ENCODE measurements at regions not wholly inside any gene's neighbourhood (a gene's known extent, or its start where the extent isn't known, plus 50 kb on each side); places are given as distances from the start of the nearest gene placed in this dataset.

- WGBS, 2 donors: 35 to 56% methylated on average over 4 of the region's 4 CpGs
- intact Hi-C loops (cut with DNase I; ENCODE audit: low total_unique reads): no loop called here
- H3K4me3 ChIP-seq (ENCODE audit: low read depth, poor library complexity, severe bottlenecking): no peak overlapping the region
- no peak for DNase-seq (ENCODE audit: low spot score in 2 of 2)
- TF ChIP-seq POLR2A (IDR thresholded peaks at IDR 0.05): no peak
- TF ChIP-seq, protein P1, sequence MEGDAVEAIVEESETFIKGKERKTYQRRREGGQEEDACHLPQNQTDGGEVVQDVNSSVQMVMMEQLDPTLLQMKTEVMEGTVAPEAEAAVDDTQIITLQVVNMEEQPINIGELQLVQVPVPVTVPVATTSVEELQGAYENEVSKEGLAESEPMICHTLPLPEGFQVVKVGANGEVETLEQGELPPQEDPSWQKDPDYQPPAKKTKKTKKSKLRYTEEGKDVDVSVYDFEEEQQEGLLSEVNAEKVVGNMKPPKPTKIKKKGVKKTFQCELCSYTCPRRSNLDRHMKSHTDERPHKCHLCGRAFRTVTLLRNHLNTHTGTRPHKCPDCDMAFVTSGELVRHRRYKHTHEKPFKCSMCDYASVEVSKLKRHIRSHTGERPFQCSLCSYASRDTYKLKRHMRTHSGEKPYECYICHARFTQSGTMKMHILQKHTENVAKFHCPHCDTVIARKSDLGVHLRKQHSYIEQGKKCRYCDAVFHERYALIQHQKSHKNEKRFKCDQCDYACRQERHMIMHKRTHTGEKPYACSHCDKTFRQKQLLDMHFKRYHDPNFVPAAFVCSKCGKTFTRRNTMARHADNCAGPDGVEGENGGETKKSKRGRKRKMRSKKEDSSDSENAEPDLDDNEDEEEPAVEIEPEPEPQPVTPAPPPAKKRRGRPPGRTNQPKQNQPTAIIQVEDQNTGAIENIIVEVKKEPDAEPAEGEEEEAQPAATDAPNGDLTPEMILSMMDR (IDR thresholded peaks at IDR 0.05): no peak
These were observed 96.9 kb upstream of the VGLL2 start for GRCh38 chr6:117168296-117169063.

DNA sequence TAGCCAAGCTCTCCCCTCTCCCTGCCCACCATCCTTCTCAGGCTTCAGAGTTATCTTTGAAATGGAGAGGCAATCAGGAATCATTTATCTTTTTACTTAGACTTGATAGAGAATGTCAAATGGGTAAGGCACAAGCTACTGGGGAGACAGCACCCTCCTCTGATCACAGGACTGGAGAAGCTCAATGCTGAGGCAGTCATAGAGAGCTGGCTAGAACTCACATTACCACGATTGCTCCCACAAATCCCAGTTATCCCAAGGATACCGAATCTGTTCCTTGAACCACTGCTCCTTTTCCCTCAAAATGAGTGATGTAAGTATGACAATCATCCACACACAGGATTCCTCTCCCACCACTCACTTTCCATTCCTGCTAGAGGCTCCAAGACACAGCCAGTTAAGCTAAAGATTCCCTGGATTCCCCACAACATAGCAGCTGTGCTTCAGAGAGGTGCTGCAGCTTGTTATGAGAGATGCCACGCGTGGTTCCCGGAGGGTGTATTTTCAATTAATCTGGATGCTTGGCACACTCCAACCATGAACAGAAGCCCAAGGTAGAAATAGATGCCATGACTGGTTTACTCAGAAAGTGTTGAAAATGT is 96.2 kb upstream of the VGLL2 start:
- DNase-seq (ENCODE audit: low spot score in 2 of 2): no peak
- TF ChIP-seq, protein P1 (IDR thresholded peaks at IDR 0.05): no peak
- TF ChIP-seq POLR2A (IDR thresholded peaks at IDR 0.05): no peak
- no peak overlapping the region for H3K4me3 ChIP-seq (ENCODE audit: low read depth, poor library complexity, severe bottlenecking)
- 46 to 81% methylated on average over 5 of the region's 5 CpGs for WGBS, 2 donors
- intact Hi-C loops (cut with DNase I; ENCODE audit: low total_unique reads): no loop called here

DNA sequence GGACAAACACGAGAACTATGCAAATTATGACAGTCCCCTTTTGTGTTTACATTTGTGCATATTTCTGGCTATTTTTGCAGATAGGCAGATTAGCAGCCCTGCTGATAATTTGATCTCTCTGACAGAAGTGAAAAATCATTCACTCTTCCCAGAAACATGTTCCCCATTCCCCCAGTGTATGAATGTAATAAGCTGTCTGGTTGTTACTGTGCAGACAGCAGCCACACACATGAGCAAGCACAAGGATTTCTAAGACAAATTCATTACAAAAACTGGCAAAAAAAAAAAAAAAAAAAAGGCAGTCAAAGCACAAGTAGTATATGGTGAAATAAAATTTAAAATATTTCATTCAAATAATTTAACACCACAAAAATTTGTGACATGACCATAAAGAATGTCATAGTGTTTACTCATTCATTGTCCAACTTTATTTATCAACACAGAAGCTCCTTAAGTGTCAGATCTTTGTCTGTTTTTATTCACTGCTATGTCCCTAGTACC is 95.5 kb upstream of the VGLL2 start:
- 41 to 43% methylated on average over 1 of the region's 1 CpG for WGBS, 2 donors
- intact Hi-C loops (cut with DNase I; ENCODE audit: low total_unique reads): no loop called here
- TF ChIP-seq, protein P1 (IDR thresholded peaks at IDR 0.05): no peak
- no peak for TF ChIP-seq POLR2A (IDR thresholded peaks at IDR 0.05)
- H3K4me3 ChIP-seq (ENCODE audit: low read depth, poor library complexity, severe bottlenecking): no peak overlapping the region
- DNase-seq (ENCODE audit: low spot score in 2 of 2): no peak

- intact Hi-C loops (cut with DNase I; ENCODE audit: low total_unique reads): no loop called here
- DNase-seq (ENCODE audit: low spot score in 2 of 2): no peak
- TF ChIP-seq, protein P1 (IDR thresholded peaks at IDR 0.05): no peak
- TF ChIP-seq POLR2A (IDR thresholded peaks at IDR 0.05): no peak
- no peak overlapping the region for H3K4me3 ChIP-seq (ENCODE audit: low read depth, poor library complexity, severe bottlenecking)
These were observed 90.5 kb upstream of the VGLL2 start for GRCh38 chr6:117174835-117175360.

DNA sequence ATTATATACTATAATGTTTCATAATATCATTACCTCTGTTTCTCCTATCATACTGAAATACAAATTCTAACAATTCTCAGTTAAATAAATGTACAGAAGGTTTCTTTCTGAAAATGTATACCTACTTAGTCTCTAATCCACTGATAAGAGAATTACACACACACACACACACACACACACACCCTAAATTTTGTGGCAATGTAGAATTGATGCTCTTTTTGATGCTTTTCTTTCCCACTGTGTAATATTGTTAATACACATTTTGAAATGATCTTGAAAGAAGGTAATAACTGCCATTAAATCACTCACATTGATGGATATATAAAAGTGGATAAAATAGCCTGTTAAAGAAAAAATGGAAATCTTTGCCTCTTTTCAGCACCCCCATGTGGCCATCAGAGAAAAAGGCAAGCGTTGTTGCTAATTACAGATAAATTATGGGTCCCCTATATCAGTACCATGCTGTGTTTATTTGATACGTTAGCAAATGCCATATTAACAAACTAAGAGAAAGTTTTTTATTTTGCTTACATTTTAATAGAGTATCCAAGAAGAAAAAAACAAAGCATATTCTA is 76.6 kb upstream of the VGLL2 start:
- TF ChIP-seq, protein P1 (IDR thresholded peaks at IDR 0.05): no peak
- 6 to 10% methylated on average over 2 of the region's 2 CpGs for WGBS, 2 donors
- DNase-seq (ENCODE audit: low spot score in 2 of 2): no peak
- no peak overlapping the region for H3K4me3 ChIP-seq (ENCODE audit: low read depth, poor library complexity, severe bottlenecking)
- intact Hi-C loops (cut with DNase I; ENCODE audit: low total_unique reads): no loop called here

All from lower leg skin (tissue), 4 donors.